Activated CD4-positive, alpha-beta memory T cell treated with anti-CD3 and anti-CD28 coated beads, Interleukin-2, amount 10 ng/mL, durations not matched to agents 7 days and 5 days (primary cell): ENCODE measurements at regions not wholly inside any gene's neighbourhood (a gene's known extent, or its start where the extent isn't known, plus 50 kb on each side); places are given as distances from the start of the nearest gene placed in this dataset.

Source experiments
- CTCF ChIA-PET: fragments of 350-600 bp; sonication (Branson Sonifier 250); formaldehyde crosslinking; loops from one replicate; lab custom pipeline; 2021; ENCODE audit warnings: antibody characterized with exemption, inconsistent platforms; lab: Charles Lee
- POLR2A ChIA-PET: fragments of 350-600 bp; sonication (Branson Sonifier 250); formaldehyde crosslinking; loops from one replicate; lab custom pipeline; 2021; ENCODE audit warnings: antibody characterized with exemption; lab: Charles Lee
- DNase-seq: peaks from one replicate; pipeline ENCODE4 v3.0.0-alpha.2; 2020
- H3K27ac Mint-ChIP-seq: one replicate; pipeline ENCODE4 v1.8.0; 2021; ENCODE audit warnings: mild to moderate bottlenecking, mixed read lengths
- H3K27me3 Mint-ChIP-seq: one replicate; pipeline ENCODE4 v1.8.0; 2021; ENCODE audit warnings: mixed read lengths
- H3K36me3 Mint-ChIP-seq: one replicate; pipeline ENCODE4 v1.8.0; 2021; ENCODE audit warnings: low read depth, mixed read lengths
- H3K4me1 Mint-ChIP-seq: one replicate; pipeline ENCODE4 v1.8.0; 2021; ENCODE audit warnings: mixed read lengths
- H3K4me3 Mint-ChIP-seq: one replicate; pipeline ENCODE4 v1.8.0; 2021; ENCODE audit warnings: mild to moderate bottlenecking, mixed read lengths
- H3K9me3 Mint-ChIP-seq: one replicate; pipeline ENCODE4 v1.8.0; 2021; ENCODE audit warnings: mixed read lengths

DNA sequence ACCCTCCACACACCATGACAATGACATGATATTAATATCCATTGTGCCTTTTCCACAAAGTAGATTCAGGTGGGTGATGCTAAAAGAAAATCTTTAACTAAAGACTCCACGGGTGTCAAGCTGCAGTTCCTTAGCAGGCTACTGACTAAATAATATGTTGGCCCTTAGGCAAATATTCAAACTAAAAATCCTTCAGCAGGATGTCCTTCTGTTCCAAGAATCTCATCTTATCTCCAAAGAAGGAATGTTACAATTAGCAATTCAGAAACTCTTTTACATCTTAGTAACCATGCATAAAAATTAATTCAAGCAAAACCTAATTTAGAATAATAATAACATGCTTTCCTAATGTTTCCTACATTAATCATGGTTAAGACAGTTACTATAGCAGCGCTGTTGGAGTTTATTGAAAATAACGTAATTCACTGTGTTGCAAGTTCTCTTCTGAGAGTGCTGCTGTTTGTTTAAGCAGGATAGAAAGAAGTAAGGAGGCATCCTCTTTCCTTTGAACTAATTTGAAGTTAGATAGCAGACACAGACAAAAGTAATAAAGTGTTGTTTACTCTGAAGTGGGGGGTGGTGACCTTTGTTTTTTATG is 414.8 kb upstream of the CDH4 start:
- DNase-seq = no peak
- Mint-ChIP-seq H3K4me1 (no peaks in the 10 kb centered on the region), H3K9me3 (no peaks in the 10 kb centered on the region), H3K27me3 (no peaks in the 10 kb centered on the region), H3K4me3 (no peak overlapping the region), H3K36me3 (no peaks in the 10 kb centered on the region), H3K27ac (no peak overlapping the region)
- CTCF ChIA-PET = no interaction called here
- POLR2A ChIA-PET = no interaction called here

DNA sequence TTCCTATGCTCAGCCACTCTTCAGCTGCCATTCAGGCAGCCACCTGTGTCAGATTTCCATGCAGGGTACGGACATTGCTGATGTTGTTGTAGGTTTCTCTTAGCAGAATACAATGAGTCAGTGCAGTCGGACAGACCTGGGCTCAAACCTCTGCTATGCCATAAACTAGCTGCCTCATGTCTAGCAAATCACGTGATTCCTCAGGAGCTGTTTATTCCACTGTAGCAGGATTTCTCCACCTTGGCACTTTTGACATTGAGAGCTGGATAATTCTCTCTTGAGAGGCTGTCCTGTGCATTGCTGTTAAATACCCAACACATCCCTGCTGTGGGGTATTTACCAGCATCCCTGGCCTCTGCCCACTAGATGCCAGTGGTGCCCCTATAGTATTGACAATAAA is 413.8 kb upstream of the CDH4 start:
- Mint-ChIP-seq H3K27me3 (no peaks in the 10 kb centered on the region), H3K4me1 (no peaks in the 10 kb centered on the region), H3K27ac (no peak overlapping the region), H3K9me3 (peaks cover 3% of the 10 kb centered on the region), H3K36me3 (no peaks in the 10 kb centered on the region), H3K4me3 (no peak overlapping the region)
- DNase-seq = no peak
- ChIA-PET POLR2A (no interaction called here), CTCF (no interaction called here)

DNA sequence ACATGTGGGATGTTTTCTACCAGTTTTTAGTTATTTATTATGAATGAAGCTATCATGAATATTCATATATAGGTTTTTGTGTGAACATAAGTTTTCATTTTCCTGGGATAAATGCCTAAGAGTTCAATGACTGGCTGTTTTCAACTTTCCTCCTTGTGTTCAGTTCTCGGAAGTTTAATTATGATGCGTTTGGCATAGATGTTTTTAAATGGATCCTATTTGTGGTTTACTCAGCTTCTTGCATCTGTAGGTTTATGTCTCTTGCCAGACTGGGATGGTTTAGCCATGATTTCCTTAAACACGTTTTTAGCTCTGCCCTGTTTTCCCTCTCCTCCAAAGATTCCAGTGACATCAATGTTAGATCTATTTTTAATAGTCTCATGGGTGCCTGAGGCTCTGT is 411.1 kb upstream of the CDH4 start:
- Mint-ChIP-seq H3K27me3 (no peaks in the 10 kb centered on the region), H3K4me3 (no peak overlapping the region), H3K9me3 (peaks cover 5% of the 10 kb centered on the region), H3K36me3 (no peaks in the 10 kb centered on the region), H3K27ac (no peak overlapping the region), H3K4me1 (no peaks in the 10 kb centered on the region)
- ChIA-PET CTCF (no interaction called here), POLR2A (no interaction called here)
- DNase-seq = no peak

DNA sequence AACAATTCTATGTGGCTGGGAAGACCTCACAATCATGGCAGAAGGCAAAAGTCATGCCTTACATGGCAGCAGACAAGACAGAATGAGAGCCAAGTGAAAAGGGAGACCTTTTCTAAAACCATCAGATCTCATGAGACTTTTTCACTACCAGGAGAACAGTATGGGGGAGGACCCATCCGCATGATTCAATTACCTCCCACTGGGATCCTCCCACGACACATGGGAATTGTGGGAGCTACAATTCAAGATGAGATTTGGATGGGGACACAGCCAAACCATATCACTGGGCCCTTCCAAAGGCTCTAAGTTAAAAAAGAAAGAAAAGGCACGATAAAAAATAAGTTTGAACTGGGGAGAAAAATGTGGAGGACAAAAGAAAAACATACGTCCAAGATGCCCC is 406.9 kb upstream of the CDH4 start:
- POLR2A ChIA-PET = no interaction called here
- no peak overlapping the region for H3K27ac Mint-ChIP-seq
- no peak for DNase-seq
- H3K27me3 Mint-ChIP-seq = no peaks in the 10 kb centered on the region
- CTCF ChIA-PET = no interaction called here
- H3K4me3 Mint-ChIP-seq = no peak overlapping the region
- no peaks in the 10 kb centered on the region for H3K36me3 Mint-ChIP-seq
- peaks cover 5% of the 10 kb centered on the region for H3K9me3 Mint-ChIP-seq
- H3K4me1 Mint-ChIP-seq = no peaks in the 10 kb centered on the region

DNA sequence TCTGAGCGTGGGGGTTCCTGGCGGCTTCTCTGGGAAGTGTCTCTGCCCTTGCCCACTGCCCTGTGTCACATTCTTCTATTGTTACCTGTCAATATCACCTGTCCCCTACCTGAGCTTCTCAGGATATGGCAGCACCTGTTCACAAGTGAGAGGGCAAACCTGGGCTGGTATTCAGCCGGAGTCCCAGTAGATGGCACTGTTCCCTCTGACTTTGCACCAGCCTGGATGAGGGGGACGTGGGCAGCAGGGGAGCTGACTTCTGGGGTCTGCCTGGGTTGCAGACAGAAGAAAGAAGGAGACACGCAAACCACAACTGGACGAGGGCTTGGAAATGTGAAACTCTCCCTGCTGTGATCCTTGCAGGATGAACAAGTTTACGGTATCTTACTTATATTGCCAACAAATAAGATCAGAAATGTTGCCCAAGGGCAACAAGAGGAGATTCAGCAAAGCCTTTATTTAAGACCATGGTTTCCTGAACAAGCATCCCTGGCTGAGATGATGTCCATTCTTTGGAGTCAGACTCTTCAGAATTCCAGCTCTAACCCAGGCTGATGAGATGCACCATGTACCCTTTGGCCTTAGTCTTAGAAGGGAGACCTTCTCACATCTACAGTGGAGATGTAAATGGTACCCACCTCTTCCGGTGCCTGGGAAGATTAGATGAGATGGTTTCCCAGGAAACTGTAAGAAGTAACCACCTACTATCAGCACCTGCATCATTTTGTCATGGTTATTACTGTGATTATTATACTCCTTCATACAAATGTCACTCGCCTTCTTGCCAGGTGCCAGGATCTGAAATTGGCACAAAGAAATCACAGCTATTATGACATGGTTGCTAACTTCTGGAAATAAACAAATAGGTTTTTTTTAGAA is 400.0 kb upstream of the CDH4 start:
- DNase-seq = no peak

DNA sequence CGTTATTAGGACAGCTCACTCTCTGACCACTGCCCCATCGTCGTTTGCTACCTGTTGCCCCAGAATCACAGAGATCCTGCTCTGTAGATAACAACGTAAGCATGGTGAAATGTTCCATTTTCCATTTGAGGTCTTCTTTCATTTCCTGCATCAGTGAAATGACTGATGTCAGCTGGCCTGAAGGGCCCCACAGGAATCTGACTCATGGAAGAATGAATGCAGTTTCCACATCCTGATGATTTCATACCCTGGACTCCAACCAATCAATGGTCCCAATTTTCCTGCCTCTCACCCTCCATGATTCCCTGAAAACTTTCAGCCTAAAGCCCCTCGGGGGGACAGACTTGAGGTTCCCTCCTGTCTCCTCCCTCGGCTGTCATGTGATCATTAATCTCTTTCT is 394.4 kb upstream of the CDH4 start:
- Mint-ChIP-seq H3K4me1 (no peaks in the 10 kb centered on the region), H3K27me3 (no peaks in the 10 kb centered on the region), H3K27ac (no peak overlapping the region), H3K4me3 (no peak overlapping the region), H3K9me3 (no peaks in the 10 kb centered on the region), H3K36me3 (no peaks in the 10 kb centered on the region)
- DNase-seq = no peak
- ChIA-PET POLR2A (no interaction called here), CTCF (no interaction called here)

More for the DNA sequence above, 400.0 kb upstream of the CDH4 start:
- no peak overlapping the region for H3K27ac Mint-ChIP-seq
- no peaks in the 10 kb centered on the region for H3K27me3 Mint-ChIP-seq
- no peaks in the 10 kb centered on the region for H3K9me3 Mint-ChIP-seq
- ChIA-PET CTCF (no interaction called here), POLR2A (no interaction called here)
- H3K4me3 Mint-ChIP-seq = no peak overlapping the region
- no peaks in the 10 kb centered on the region for H3K36me3 Mint-ChIP-seq
- H3K4me1 Mint-ChIP-seq = no peaks in the 10 kb centered on the region

DNA sequence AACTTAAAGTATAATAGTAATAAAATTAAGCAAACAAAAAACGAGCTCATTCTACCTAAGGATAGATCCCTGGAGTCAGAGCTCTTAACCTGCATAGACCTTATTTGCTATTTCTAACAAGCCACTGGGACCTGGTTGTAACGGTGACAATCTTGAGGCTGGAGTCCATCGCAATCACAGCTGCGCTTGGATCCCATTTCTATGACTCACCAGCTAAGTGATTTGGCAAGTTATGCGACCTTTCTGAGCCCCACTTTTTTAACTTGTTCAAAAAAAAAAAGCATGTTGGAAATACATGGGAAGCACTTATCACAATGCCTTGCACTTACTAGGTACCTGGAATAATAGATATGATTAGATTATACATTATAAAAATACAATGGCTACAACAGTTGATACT is 389.5 kb upstream of the CDH4 start:
- Mint-ChIP-seq H3K27me3 (no peaks in the 10 kb centered on the region), H3K4me3 (no peak overlapping the region), H3K36me3 (no peaks in the 10 kb centered on the region), H3K4me1 (no peaks in the 10 kb centered on the region), H3K9me3 (no peaks in the 10 kb centered on the region), H3K27ac (no peak overlapping the region)
- ChIA-PET POLR2A (no interaction called here), CTCF (no interaction called here)
- DNase-seq = no peak

DNA sequence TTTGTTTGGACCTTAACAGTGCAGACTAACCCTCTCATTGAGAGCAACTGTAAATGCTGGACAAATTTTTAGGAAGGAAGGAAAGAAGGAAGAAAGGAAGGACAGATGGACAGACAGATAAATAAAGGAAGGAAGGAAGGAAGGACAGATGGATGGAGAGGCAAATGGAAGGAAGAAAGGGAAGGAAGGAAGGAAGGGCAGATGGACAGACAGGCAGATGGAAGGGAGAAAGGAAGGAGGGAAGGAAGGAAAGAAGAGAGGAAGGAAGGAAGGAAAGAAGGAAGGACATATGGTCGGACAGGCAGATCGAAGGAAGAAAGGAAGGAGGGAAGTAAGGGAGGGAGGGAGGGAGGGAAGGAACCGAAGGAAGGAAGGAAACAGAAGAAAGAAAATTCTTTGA is 388.5 kb upstream of the CDH4 start:
- DNase-seq = no peak
- CTCF ChIA-PET = no interaction called here
- H3K4me1 Mint-ChIP-seq = no peaks in the 10 kb centered on the region
- H3K9me3 Mint-ChIP-seq = no peaks in the 10 kb centered on the region
- POLR2A ChIA-PET = no interaction called here
- H3K27ac Mint-ChIP-seq = no peak overlapping the region
- H3K36me3 Mint-ChIP-seq = no peaks in the 10 kb centered on the region
- H3K4me3 Mint-ChIP-seq = no peak overlapping the region
- H3K27me3 Mint-ChIP-seq = no peaks in the 10 kb centered on the region

DNA sequence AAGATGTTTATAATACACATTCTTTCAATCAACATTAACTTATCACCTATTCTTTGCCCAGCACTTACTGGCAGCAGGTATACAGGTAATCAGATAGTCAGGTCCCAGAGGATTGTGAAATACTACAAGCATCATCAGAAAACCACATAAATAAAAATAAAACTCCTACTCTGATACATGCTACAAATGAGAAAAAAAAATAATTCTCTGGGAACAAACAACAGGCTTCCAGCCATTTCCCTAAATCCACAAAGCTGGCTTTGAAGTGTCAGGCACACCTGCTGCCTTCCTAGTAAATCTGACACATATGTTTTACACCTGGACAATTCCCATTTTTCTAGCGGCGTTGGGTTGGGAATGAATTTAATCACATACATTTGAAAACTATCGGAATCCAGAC is 384.5 kb upstream of the CDH4 start:
- DNase-seq = no peak
- Mint-ChIP-seq H3K4me3 (no peak overlapping the region), H3K9me3 (no peaks in the 10 kb centered on the region), H3K36me3 (no peaks in the 10 kb centered on the region), H3K4me1 (no peaks in the 10 kb centered on the region), H3K27ac (no peak overlapping the region), H3K27me3 (no peaks in the 10 kb centered on the region)
- ChIA-PET POLR2A (no interaction called here), CTCF (no interaction called here)

DNA sequence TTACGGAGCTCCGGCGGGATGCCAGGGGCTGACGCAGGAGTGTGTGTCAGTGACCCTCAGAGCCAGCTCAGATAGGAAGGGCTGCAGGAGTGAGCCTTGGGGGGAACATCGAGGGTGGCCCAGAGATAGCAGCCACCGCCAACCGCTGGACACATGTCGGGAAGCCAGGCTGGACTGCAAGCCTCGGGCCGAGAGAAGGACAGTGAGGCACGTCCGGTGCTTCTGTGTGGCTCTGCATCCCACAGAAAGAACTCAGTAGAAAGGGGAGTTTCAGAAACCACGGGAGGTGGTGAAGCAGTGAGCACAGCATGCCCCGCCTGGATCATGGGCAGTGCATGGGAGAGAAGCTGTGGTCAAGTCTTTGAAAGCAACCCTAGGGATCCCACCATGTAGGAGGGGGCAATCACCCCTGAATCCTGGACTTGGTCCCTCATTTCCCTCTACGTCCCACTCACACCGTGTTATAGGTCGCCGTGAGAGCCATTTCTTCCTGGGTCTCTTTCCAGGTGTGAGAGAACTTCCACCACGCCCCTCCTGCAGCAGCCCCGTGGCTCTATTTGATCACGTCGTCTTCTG is 383.7 kb upstream of the CDH4 start:
- Mint-ChIP-seq H3K9me3 (no peaks in the 10 kb centered on the region), H3K4me3 (no peak overlapping the region), H3K36me3 (no peaks in the 10 kb centered on the region), H3K27me3 (no peaks in the 10 kb centered on the region), H3K27ac (no peak overlapping the region), H3K4me1 (no peaks in the 10 kb centered on the region)
- no peak for DNase-seq
- ChIA-PET CTCF (no interaction called here), POLR2A (no interaction called here)

DNA sequence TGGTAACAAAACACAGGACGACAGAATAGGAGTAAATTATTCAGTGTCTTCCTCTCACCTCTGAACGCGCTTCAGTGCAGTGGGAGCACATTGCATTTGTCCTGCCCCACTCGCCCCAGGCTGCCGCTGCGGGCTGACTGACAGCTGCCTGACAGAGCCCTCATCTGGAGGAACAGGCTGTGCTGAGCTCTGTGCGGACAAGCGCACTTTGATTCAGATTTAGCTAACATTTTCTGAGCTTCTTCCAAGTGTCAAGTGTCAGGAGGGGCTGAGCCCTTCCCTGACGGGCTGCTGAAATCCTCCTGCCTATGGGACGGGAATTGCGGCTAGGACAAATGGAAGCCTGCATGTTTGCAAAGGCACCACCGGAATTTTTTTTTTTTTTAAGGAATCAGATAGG is 383.0 kb upstream of the CDH4 start:
- Mint-ChIP-seq H3K4me3 (no peak overlapping the region), H3K36me3 (no peaks in the 10 kb centered on the region), H3K27ac (no peak overlapping the region), H3K27me3 (no peaks in the 10 kb centered on the region), H3K4me1 (no peaks in the 10 kb centered on the region), H3K9me3 (no peaks in the 10 kb centered on the region)
- ChIA-PET CTCF (no interaction called here), POLR2A (no interaction called here)
- no peak for DNase-seq

DNA sequence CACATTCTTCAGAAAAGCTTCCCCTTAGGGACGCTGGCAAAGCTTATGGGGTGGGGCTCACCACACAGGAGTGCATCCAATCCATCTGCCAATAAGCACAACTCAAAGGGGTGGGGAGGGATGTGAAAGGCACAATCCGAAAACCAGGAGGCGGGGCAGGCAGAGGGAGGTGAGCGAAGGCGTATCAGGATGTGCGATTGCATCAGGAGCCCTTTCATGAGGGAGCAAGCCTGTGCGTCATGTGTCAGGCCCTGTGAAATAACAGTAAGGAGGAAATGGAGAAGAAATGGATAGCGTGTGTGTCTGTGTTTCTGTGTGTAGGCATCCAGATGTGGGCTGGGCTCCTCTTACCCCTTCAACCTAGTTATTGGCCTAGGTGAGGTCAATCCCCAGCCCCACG is 382.4 kb upstream of the CDH4 start:
- ChIA-PET CTCF (no interaction called here), POLR2A (no interaction called here)
- no peaks in the 10 kb centered on the region for H3K4me1 Mint-ChIP-seq
- no peak for DNase-seq
- H3K36me3 Mint-ChIP-seq = no peaks in the 10 kb centered on the region
- H3K4me3 Mint-ChIP-seq = no peak overlapping the region
- H3K9me3 Mint-ChIP-seq = no peaks in the 10 kb centered on the region
- no peaks in the 10 kb centered on the region for H3K27me3 Mint-ChIP-seq
- H3K27ac Mint-ChIP-seq = no peak overlapping the region

DNA sequence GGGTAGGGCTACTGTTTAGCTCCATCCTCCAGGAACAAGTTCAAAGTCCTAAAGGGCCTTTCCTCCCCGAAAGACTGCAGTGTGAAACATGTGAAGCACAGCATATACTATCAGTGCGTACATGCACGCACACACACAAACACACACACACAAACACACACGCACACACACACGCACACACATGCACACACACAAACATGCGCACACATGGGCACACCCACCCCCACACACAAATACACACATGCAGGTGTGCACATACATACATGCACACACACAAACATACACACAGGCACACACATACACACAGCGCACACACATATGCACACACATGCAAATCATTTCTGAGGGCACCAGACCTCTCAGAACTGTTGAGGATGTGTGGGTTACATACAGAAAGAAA is 382.0 kb upstream of the CDH4 start:
- H3K36me3 Mint-ChIP-seq = no peaks in the 10 kb centered on the region
- no peaks in the 10 kb centered on the region for H3K4me1 Mint-ChIP-seq
- ChIA-PET CTCF (no interaction called here), POLR2A (no interaction called here)
- H3K27me3 Mint-ChIP-seq = no peaks in the 10 kb centered on the region
- no peak for DNase-seq
- no peak overlapping the region for H3K27ac Mint-ChIP-seq
- no peaks in the 10 kb centered on the region for H3K9me3 Mint-ChIP-seq
- H3K4me3 Mint-ChIP-seq = no peak overlapping the region

DNA sequence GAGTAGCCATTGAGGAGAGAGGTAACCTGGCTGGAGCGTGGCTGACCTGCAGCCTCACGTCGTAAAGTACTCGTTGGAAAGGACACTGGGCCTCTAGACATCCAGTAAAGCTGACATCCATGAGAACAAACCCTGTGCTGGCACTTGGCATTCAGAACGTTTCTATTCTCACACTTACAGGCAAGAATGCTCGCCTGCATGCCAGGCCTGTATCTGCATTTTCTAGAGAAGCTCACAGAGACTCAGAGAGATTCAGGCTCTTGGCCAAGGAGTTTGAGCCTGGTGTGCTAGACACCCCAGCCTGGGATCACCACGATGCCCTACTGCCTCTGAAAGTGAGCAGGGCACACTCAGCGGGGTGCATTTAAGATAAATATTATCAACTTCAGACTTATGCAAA is 379.8 kb upstream of the CDH4 start:
- peaks cover 2% of the 10 kb centered on the region for H3K9me3 Mint-ChIP-seq
- no peak overlapping the region for H3K27ac Mint-ChIP-seq
- no peak overlapping the region for H3K4me3 Mint-ChIP-seq
- H3K27me3 Mint-ChIP-seq = no peaks in the 10 kb centered on the region
- no peak for DNase-seq
- H3K36me3 Mint-ChIP-seq = no peaks in the 10 kb centered on the region
- ChIA-PET CTCF (no interaction called here), POLR2A (no interaction called here)
- no peaks in the 10 kb centered on the region for H3K4me1 Mint-ChIP-seq
